Dedifferentiated amniotic fluid mesenchymal stem cell (primary cell): ENCODE measurements at regions not wholly inside any gene's neighbourhood (a gene's known extent, or its start where the extent isn't known, plus 50 kb on each side); places are given as distances from the start of the nearest gene placed in this dataset.

Source experiments
- DNase-seq: peaks from one replicate; pipeline ENCODE4 v3.0.0-alpha.2; 2016; ENCODE audit errors: extremely low spot score

DNA sequence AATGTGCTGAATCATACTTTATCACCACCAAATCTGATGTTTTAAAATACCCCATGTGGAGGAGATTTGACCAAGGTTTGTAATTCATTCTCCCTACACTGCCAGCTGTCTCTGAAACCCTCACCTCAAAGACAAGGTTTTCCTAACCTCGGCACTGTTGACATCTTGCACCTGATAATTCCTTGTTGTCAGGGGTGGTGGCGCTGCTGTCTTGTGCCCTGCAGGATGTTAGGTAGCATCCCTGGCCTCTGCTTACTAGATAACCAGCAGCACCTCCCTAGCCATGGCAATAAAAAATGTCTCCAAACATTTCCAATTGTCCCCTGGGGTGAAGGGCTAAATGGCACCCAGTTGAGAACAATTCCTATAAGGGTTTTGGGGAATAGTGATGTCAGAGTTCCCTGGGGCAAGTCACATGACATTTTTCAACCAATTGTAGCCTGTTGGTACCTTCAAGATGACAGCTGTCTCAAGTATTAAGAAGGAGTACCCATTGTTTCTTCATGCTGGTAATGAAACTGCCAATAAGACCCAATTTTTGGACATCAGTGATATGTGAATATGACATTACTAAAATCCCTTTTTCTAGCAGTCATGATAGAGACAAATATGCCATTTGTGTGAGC lies 160.6 kb upstream of the PLCXD3 start:
- DNase-seq, result no peak

DNA sequence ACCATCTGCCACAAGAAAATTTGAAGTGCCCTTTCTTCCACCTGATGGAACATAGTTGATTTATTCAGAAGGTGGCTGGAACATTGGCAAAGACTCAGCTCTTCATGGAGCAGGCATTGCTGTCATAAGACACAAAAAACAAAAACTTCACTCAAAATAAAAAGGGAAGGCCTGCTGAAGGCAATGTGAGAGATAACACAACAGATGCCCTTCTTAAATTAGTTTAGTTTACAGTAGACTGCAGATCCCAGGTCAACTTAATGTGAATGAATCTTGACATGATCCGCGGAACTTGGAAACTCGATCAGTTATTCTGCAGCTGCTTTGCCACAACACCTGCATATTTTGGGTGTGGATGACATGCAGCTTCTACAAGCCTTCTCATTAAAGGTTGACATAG lies 159.8 kb upstream of the PLCXD3 start:
- DNase-seq, result no peak

DNA sequence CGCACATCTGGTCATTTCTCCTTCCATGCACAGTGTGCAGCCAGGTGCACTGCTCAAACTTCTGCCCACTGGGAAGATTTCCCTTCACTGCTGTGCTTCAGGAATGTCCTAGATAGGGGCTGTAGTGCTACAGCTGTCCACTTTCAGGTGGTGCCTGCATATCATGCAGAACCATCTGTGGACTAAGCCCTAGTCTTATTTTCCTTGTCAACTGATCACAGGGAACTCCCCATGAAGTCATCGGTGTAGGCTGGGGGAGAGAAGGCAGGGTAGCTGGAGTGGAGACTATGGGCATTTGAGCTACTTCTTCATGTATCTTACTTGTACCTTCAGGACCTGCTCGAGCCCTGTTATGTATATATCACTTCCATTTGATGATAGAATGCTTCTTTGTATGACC lies 150.9 kb upstream of the PLCXD3 start:
- no peak for DNase-seq

DNA sequence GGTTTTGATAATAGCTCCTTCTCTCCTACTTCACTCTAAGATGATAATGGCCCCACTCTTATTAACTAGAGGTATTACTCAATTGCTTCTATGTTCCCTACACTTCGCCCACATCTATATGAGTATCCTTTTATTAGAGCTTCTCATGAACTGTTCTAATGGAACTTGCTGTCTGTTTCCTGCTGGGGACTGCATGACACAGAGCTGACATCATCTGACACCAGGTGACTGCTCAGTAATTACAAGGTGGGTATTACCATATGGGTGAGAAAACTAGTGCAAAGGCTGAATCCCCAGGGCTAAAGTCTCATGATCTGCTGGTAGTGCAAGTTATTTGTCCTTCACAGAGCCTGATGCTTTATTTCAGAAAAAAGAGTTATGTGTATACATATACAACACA lies 146.2 kb upstream of the PLCXD3 start:
- DNase-seq, result no peak

DNA sequence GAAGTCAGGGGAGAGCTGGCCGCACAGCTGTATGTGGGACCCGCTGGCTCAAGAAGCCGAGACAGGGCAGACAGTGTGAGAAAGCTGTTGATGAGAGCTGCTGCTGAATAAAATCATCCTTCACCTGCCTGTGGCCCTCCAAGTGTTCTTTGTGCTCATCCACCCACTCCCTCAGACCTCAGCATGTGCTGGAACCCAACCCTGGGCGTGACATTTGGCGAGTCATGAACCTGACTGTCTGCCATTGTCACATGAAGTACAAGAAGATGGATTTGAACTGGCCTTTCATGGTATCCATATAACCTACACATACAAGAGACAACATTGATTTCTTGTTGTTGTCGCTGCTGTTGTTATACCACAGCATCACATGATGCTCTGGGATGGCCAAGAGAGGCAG lies 139.7 kb upstream of the PLCXD3 start:
- DNase-seq, result no peak

DNA sequence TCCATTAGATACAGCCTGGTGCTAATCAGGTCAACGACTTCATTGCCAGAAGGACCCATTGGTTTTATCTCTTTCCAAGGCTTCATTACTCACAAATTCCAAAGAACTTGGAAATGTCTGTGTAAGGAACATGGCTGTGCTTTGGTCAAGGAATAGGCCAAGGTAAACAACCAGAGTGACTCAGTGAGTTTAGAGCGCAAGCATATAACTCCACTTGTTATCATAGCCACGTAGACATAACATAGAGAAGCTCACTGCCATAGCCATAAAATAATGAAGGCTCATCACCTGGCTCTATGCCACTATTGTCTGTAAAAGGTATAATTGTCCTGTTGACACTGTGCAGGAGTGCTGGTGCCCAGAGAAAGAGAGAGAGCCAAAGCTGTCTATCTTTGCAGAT lies 139.3 kb upstream of the PLCXD3 start:
- no peak for DNase-seq

DNA sequence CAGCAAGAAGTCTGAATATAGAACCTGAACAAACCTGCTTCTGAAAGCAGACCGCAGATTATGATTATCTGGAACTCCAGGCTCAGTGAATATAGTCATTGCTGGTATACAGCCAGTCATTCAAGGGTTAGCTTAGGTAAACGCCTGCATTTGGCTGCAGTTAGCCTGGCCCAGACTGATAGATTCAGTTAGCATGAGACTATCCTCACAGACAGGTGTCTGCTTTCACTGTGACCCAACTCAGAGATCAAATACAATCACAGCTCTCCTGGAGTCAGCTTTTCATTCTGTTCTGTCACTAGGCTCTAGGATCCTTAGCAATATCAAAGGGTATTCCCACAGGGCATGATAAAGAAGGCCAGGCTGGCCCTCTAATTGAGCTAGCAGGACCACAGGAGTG lies 138.6 kb upstream of the PLCXD3 start:
- no peak for DNase-seq

DNA sequence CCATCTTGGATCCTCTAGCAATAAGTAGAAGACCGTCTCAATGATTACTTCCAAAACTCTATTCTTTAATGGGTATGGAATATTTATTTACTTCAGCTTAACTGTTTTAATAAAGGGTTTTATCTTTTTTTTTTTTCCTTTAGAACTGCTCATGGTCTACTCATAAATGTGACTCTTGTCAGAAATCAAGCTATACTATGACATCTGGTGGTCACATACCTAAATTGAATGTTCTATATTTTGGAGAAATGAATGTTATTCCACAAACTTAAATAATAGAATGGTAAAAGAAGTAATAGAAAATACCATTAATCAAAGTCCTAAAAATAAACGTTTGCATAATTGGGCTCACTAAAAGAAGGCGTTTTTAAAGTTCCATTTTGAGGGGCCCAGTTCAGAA lies 131.2 kb upstream of the PLCXD3 start:
- no peak for DNase-seq

DNA sequence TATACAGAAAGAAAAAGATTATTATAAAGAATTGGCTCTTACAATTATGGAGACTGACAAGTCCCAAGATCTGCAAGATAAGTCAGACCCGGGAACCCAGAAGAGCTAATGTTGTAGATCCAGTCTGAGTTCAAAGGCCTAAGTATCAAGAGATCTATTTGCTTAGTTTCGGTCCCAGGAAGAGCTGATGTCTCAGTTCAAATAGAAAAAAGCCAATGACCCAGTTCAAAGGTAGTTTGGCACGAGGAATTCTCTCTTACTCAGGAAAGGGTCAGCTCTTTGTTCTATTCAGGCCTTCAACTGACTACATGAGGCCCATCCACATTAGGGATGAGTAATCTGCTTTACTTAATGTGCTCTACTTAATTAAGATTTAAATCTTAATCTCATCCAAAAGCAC lies 128.3 kb upstream of the PLCXD3 start:
- DNase-seq, result no peak

DNA sequence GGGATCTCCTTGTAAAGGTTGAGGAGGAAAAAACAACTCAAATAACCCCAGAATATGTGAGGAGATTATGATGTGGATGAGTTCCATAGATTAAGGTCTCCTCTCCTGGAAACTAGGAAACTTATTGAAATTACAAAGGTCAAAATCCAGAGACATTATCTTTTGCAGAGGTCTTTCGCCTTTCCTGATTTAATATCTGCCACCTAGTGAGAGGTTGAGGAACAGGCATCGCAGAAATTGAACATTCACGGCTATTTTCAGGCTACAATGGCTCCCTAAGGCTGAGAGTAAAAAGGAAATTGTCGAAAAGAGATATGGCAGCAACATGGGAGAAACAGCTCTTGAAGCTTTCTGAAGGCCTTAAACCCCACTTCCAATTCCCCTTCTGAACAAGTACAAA lies 127.5 kb upstream of the PLCXD3 start:
- DNase-seq, result no peak

DNA sequence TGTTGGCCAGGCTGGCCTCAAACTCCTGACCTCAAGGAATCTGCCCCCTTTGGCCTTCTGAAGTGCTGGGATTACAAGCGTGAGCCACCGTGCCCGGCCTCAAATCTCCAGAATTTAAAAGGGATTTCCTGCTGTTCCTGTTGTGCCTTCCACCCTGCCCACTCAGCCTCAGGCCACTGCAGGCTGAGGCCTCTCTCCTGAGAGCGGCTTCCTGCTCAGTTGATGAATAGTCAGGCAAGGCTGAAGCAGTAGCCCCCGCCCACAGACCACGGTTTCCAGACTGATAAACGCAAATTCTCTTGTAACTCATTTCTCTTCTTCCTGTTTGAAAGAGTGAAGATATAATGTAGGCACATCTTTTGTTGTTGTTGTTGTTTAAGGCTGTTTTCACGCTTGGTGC lies 127.0 kb upstream of the PLCXD3 start:
- DNase-seq, result no peak

DNA sequence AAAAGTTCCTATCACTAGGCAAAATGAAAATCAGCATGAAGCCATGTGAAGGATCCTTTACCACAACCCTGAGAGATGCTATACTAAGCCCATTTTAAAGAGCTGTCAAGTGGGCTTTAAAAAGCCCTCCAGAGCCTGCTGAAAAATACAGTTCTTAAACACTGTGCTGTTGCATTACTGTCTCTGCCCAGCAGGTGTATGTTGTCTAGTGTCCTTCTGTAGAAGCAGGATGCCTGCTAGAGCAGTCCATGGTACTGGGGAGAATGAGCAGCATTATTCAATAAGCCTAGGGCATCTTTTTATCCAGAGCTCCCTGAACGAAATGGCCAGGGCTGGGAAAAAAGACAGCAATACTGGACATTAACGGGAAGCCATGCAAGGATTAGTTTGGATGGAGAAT lies 126.2 kb upstream of the PLCXD3 start:
- no peak for DNase-seq

DNA sequence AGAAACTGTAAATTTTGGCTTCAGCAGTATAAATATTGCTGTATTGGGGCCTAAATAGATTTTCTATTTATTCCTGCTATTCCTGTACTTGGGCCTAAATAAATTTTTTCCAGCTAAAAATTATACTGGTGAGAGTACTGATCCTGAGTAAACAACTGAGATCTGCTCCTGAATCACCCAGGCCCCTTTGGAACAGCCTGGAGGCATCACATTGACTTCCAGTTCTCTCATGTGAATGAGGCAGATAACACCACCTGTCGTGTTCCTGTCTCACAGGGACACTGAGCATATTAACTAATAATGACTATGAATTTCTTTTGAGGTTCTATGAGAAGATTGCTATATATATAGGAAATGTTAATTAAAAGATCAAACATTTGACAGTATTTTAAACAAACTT lies 119.5 kb upstream of the PLCXD3 start:
- DNase-seq, result no peak

DNA sequence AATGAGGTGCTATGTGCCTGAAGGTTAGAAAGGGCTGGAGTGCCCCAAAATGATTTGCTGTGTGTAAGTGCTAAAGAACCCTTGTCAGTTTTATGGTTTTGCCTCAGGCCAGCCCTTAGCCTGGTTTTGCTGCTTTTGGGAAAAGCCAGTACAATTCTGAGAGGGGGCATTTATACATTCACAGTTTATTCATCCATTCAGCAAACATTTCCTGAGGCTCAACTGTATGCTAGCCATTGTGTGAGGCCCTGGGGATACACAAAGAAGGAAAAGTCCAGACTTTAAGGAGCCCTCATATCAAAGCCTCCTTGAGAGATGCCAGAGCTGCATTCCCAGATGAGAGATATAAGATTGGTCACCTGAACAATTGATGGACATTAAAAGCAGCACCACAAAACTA lies 115.2 kb upstream of the PLCXD3 start:
- DNase-seq, result no peak

DNA sequence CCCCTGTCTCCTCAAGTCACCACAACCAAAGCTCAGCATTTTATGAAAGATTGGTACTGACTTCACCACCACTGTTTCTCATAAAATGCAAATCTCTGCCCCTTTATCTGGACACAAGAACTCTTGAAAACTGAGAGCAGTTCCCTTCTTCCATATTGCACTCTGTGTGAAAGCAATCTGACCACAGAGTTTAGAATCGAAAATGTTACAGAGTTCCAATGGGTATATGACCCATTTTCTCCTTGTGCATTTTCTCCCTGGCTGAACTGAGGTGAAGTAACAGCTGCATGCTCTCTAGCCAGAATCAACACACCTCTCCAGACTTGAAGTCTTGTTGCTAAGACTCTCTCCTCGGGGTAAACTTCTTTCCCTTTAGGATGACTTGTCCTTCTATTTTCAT lies 111.0 kb upstream of the PLCXD3 start:
- no peak for DNase-seq

DNA sequence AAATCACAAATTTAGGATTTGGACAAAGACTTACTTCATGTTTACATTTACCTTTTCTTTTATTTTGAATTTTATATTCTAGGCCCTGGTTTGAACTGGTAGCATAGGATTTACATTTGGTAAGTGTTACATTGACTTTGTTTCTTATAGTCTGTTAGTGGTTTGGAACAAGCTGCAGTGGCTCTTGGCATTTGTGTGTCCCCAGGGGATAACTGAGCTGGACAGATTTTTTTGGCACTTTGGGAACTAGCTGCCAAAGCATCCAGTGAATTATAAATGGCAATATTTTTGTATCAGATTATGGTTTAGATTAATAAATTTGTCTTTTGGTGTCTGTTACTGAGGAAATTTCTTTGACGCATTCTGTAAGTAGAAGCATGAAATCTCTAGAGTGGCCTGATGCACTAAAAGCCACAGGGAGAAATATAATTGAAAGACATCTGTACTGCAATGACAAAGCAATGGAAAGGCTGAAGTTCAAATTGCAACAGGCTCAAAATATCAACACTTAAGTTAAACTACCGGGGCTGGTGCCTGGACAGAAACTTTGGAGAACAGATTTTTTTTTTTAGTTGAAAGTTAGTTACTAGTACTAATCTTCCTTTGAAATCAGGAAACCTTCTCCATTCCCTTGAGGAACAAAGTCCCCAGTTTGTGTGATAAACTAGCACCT lies 107.6 kb upstream of the PLCXD3 start:
- no peak for DNase-seq

DNA sequence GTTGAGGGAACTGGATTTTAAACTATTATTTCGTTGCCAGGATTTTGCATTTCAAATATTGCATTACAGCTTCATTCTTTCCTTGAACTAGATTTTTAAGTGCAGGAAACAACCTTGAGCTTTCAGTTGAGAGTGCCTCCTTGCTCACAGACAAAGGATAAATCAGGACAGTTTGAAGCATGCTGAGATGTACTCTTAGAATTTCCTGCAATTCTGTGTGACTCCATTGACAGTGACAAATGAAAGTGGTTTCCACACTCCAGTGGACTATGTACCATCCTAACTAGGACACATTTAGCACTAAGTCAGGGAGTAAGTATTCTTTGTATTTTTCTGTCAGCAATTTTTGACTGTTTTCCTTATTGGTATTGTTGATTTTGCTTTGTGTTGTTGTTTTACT lies 100.0 kb upstream of the PLCXD3 start:
- DNase-seq, result no peak

DNA sequence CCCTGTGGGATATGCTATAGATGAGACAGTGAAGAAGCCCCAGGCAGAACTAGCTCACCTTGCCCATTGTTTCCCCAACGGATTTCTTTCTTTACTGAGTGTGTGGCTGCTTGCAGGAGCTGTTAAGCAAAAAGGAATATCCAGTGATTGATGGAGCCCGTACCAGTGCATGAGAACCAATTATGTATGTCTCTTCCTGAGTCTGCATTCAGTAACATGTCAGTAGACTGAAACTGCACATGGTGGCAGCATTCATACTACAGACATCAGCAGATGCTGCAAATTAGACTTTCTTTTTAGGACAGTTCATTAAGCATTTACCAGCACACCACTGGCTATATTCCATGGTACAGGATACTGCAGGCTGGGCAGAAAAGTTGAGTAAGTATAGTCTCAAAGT lies 90.3 kb upstream of the PLCXD3 start:
- no peak for DNase-seq

DNA sequence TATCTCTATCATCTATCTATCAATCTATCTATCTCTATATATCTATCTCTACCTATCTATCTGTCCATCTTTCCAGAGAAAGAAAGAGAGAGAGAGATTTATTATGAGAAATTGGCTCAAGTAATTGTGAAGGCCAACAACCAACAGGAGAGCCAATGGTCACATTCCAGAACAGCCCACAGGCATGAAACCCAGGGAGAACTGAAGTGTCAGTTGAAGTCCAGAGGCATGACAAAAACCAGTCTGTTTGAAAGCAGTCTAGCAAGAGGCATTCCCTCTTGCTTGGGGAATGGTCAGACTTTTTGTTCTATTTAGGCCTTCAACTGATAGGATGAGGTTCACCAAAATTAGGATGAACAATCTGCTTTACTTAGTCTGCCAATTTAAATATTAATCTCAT lies 87.6 kb upstream of the PLCXD3 start:
- peak; percentile 59 for DNase-seq

DNA sequence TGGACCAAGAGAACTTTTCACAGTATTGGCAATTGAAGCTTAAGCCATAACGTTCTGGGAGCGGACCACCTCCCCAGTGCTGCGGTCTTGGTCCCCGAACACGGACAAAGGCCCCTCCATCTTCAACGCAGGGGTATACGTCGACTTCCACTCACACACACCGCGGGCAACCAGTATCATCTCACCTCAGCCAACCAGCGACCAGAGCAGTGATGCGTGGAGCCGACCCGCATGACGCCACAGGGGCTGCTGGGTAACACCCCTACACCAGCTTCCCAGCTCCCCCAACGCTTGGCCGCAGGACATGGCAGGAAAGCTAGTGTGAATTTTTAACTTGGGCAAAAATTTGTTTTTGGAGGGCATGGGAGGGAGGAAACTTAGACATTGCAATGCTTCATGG lies 77.3 kb upstream of the PLCXD3 start:
- no peak for DNase-seq

DNA sequence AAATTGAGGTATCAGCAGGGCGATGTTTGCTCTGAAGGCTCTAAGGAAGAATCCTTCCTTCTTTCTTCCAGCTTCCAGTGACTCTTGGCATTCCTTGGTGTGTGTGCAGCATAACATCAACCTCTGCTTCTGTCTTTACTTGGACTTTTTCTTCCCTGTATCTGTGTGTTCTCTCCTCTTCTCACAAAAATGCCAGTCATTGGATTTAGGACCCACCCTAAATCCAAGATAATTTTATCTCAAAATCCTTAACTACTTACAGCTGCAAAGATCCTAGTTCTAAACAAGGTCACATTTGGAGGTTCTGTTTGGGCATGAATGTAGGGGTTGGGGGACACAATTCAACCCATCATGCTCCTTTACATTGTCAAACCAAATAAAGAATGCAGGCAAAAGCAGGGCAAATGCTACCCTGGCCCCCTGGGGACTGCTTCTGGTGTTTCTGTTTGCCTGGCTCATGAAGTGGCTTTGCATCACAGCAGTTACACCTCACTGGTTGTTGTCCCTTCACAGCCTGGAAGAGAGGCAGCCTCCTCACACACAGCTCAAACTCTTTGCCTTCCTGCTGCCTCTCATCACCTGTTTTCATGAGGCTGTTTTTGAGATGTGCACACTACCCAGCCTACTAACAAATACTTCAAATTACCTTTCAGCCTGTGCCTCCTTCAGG lies 64.8 kb upstream of the PLCXD3 start:
- no peak for DNase-seq

DNA sequence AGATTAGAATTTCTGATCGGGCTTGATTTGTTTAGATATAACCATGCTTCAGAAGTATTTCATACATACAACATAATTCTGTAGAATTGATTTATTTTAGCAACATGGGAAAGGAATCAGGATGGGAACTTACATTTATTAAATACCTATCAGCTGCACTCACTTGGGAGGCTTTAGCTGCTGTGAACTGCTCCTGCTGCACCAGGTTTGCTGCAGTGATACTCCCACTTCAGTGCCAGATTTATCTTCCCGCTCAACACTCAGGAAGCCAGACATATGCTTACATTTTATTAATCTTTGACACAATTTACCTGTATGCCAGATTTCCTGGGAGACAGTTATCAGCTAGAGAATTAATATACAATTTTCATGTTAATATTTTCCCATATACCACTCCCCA lies 64.0 kb upstream of the PLCXD3 start:
- DNase-seq, result no peak
